NCI-H69 (cell line): ENCODE measurements at regions not wholly inside any gene's neighbourhood (a gene's known extent, or its start where the extent isn't known, plus 50 kb on each side); places are given as distances from the start of the nearest gene placed in this dataset.
"Not testable (repeated sequence)": the region's sequence is repeated elsewhere in the genome, so short reads cannot be mapped to it uniquely, and the experiment has no call there.

Experiments
- DNase-seq: peaks from one replicate; lab custom pipeline; 2025; lab: John Stamatoyannopoulos, UW

DNA sequence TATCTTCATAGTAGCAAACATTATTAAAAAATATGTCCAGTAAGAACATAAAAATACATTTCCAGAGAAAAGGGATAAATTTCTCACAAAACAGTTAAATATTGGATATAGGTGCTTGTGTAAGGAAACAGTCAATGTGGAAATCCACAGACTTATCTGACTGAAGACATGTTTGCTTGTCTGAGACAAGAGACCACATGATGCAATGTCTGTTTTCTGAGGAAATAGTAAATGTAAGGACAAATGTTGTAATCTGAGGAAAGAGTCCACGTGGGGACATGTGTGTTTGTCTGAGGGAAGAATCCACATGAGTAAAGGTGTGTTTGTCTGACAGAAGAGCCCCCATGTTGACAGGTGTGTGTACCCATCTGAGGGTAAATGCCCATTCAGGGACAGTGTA lies 1093.2 kb downstream of the TMEM121 start:
- DNase-seq, result no peak

DNA sequence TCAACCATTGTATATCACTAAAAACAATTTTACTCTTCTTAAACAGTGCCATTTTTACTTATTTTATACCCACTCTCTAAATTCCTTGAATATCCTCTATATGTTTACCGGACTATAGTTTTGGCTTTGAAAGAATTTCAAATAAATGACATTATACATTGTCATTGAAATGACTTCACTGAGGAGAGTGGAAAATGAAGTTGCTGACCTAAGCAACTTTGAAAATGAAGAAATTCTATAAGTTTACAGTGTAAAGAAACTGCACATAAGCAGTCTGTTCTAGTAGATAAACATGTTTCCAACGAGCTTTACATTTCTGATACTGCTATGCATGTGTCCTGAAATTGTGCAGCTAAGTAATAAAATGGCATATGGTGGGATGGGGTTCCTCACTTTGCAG lies 1094.0 kb downstream of the TMEM121 start:
- no peak for DNase-seq

DNA sequence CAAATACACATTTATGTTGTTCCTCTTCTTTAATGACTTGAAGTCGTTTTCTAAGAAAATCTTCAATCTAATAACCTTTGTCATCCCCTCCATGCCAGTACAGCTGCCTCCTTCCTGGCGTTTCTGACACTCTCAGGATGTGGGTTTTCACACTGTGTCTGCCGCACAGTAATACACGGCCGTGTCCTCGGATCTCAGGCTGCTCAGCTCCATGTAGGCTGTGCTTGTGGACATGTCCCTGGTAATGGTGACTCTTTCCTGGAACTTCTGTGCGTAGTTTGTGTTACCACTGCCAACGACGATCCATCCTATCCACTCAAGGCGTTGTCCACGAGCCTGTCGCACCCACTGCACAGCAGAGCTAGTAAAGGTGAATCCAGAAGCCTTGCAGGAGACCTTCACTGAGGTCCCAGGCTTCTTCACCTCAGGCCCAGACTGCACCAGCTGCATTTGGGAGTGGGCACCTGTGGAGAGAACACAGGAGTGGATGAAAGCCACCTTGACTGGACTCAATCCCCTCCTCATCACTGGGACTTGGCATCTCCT lies 1095.9 kb downstream of the TMEM121 start:
- no peak for DNase-seq

- no peak for DNase-seq
These were observed 1098.8 kb downstream of the TMEM121 start for GRCh38 chr14:106625186-106625585.

- not testable (repeated sequence) for DNase-seq
These were observed 1100.1 kb downstream of the TMEM121 start for GRCh38 chr14:106626469-106626868.

DNA sequence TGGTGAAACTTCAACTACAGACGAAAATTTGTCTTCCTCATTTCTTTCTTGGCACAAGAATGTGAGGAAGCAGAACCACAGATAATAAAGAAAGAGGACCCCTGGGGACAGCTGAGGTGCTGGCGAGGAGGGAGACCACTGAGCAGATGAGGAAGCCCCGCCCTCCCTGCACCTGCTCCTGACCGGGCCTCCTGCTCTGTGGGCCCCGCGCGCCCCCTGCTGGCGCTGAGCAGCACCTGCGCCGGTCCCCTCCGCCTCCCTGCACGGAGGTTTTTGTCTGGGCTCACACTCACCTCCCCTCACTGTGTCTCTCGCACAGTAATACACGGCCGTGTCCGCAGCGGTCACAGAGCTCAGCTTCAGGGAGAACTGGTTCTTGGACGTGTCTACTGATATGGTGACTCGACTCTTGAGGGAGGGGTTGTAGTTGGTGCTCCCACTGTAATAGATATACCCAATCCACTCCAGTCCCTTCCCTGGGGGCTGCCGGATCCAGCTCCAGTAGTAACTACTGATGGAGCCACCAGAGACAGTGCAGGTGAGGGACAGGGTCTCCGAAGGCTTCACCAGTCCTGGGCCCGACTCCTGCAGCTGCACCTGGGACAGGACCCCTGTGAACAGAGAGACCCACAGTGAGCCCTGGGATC lies 1100.7 kb downstream of the TMEM121 start:
- peak; percentile 60 for DNase-seq

- DNase-seq, result no peak
These were observed 1105.5 kb downstream of the TMEM121 start for GRCh38 chr14:106631879-106632278.

DNA sequence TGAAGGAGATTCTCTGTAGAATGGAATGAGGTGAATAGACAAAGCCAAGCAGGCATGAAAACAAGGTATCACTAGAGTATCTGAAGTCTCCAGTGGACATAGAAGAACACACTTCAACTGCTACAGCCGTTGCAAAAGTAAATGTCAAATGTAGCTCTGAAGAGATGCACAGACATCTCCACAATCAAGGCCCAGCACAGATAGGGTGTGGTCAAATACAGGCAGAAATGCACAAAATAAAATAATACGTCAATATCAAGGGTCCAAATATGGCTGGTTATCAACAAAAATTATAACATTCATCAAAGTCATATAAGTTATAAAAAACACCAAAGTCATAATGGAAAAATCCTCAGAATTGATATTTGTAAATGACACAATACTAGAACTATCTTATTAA lies 1107.3 kb downstream of the TMEM121 start:
- DNase-seq, result no peak

GRCh38 chr14:106635569-106635968 lies 1109.2 kb downstream of the TMEM121 start:
- DNase-seq, result no peak

GRCh38 chr14:106638786-106639452 lies 1112.5 kb downstream of the TMEM121 start:
- DNase-seq, result peak; percentile 30

- no peak for DNase-seq
These were observed 1115.7 kb downstream of the TMEM121 start for GRCh38 chr14:106642090-106642489.

GRCh38 chr14:106642971-106643370 lies 1116.6 kb downstream of the TMEM121 start:
- not testable (repeated sequence) for DNase-seq

- DNase-seq, result not testable (repeated sequence)
These were observed 1122.5 kb downstream of the TMEM121 start for GRCh38 chr14:106648874-106649273.

GRCh38 chr14:106651016-106651415 lies 1124.6 kb downstream of the TMEM121 start:
- no peak for DNase-seq

DNA sequence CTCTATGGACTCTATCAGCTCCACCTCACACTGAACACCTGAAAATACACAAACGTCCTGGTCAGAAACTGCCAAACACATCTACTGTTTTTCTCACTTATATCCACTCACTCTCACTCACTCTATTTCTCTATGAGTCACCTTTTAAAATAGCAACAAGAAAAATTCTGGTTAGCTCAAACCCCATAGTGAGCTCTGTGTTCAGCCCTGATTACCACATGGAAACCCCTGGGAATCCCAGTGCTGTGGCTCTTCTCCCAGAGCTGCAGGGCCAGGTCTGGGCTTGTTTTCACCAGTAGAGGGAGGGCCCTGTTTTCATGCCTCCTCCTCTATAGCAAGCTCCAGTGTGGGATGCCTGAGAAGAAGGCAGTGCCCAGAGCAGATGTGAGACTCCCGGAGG lies 1126.1 kb downstream of the TMEM121 start:
- no peak for DNase-seq

DNA sequence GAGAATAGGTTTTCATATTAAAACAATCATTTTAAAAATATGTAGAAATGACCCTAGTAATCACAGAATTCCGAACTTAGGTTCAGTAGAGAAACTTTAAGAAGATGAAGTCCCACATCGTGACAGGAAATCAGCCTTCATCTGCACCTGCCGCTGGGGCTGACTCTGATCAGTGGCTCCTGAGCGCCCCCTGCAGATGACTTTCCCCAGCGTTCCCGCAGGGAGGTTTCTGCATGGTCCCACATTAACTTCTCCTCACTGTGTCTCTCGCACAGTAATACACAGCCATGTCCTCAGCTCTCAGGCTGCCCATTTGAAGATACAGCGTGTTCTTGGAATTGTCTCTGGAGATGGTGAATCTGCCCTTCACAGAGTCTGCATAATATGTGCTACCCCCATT lies 1131.1 kb downstream of the TMEM121 start:
- DNase-seq, result peak; percentile 8

GRCh38 chr14:106658066-106658860 lies 1131.9 kb downstream of the TMEM121 start:
- DNase-seq, result not testable (repeated sequence)

GRCh38 chr14:106661561-106661960 lies 1135.2 kb downstream of the TMEM121 start:
- peak; percentile 22 for DNase-seq

GRCh38 chr14:106662936-106663550 lies 1136.7 kb downstream of the TMEM121 start:
- no peak for DNase-seq

- peak; percentile 13 for DNase-seq
These were observed 1137.5 kb downstream of the TMEM121 start for GRCh38 chr14:106663805-106664410.

DNA sequence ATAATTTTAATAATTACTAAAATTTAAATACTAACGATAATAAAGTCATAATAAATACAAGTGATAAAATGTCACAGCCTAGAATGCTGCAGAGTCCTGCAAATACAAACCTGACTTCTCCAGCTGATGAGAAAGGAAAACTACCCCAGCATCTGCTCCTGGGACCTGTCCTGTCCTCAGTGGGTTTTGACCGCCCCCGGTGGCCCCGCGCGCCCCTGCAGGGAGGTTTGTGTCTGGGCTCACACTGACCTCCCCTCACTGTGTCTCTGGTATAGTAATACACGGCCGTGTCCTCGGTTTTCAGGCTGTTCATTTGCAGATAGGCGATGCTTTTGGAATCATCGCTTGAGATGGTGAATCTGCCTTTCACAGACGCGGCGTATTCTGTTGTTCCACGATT lies 1139.4 kb downstream of the TMEM121 start:
- DNase-seq, result no peak

- no peak for DNase-seq
These were observed 1140.0 kb downstream of the TMEM121 start for GRCh38 chr14:106666341-106666740.
